Neural progenitor cell (in vitro differentiated cells): ENCODE measurements at regions not wholly inside any gene's neighbourhood (a gene's known extent, or its start where the extent isn't known, plus 50 kb on each side); places are given as distances from the start of the nearest gene placed in this dataset.
"Not testable (repeated sequence)": the region's sequence is repeated elsewhere in the genome, so short reads cannot be mapped to it uniquely, and the experiment has no call there.

Source experiments
- CTCF ChIP-seq: fragments of 200-600 bp; sonication (generic); IDR thresholded peaks from 2 replicates; pipeline ENCODE4 v1.5.1; 2017; ENCODE audit warnings: antibody characterized with exemption, mild to moderate bottlenecking
- EZH2 ChIP-seq: fragments of 200-600 bp; sonication (generic); IDR thresholded peaks from 2 replicates; pipeline ENCODE4 v1.6.1; 2017; ENCODE audit warnings: antibody characterized with exemption, mild to moderate bottlenecking, moderate library complexity
- EZH2phosphoT487 ChIP-seq: fragments of 200-600 bp; sonication (generic); IDR thresholded peaks from 2 replicates; pipeline ENCODE4 v1.6.1; 2017; ENCODE audit warnings: antibody characterized with exemption

- TF ChIP-seq CTCF, EZH2phosphoT487, EZH2: not testable (repeated sequence)
These were observed 56.1 kb upstream of the FRG2C start for GRCh38 chr3:75607996-75608395.
